ENCODE measurements at regions not wholly inside any gene's neighbourhood (a gene's known extent, or its start where the extent isn't known, plus 50 kb on each side); places are given as distances from the start of the nearest gene placed in this dataset.
"Not testable (repeated sequence)": the region's sequence is repeated elsewhere in the genome, so short reads cannot be mapped to it uniquely, and the experiment has no call there.

GRCh38 chr11:49817705-49818430 lies 134.3 kb upstream of the OR4C13 start:
- DNase-seq (ENCODE audit: low read depth, low spot score): not testable (repeated sequence)

- DNase-seq (ENCODE audit: low read depth, low spot score): not testable (repeated sequence)
Measured at GRCh38 chr11:49823188-49823587, 129.0 kb upstream of the OR4C13 start.

GRCh38 chr11:49850541-49850940 lies 101.7 kb upstream of the OR4C13 start:
- DNase-seq (ENCODE audit: low read depth, low spot score): not testable (repeated sequence)

- DNase-seq (ENCODE audit: low read depth, low spot score): no peak
Measured at GRCh38 chr11:49851511-49851910, 100.7 kb upstream of the OR4C13 start.

GRCh38 chr11:49851971-49852389 lies 100.2 kb upstream of the OR4C13 start:
- no peak for DNase-seq (ENCODE audit: low read depth, low spot score)

- not testable (repeated sequence) for DNase-seq (ENCODE audit: low read depth, low spot score)
Measured at GRCh38 chr11:49888875-49889274, 63.3 kb upstream of the OR4C13 start.

- not testable (repeated sequence) for DNase-seq (ENCODE audit: low read depth, low spot score)
Measured at GRCh38 chr11:49891910-49892671, 60.1 kb upstream of the OR4C13 start.

GRCh38 chr11:49893442-49893841 lies 58.7 kb upstream of the OR4C13 start:
- DNase-seq (ENCODE audit: low read depth, low spot score): not testable (repeated sequence)

Data from pulmonary artery endothelial cell (primary cell).